SKM-1 (cell line): ENCODE measurements at regions not wholly inside any gene's neighbourhood (a gene's known extent, or its start where the extent isn't known, plus 50 kb on each side); places are given as distances from the start of the nearest gene placed in this dataset.
"Not testable (repeated sequence)": the region's sequence is repeated elsewhere in the genome, so short reads cannot be mapped to it uniquely, and the experiment has no call there.

Experiments used
- DNase-seq: peaks from one replicate; lab custom pipeline; 2025; ENCODE audit not compliant: unreplicated experiment; lab: John Stamatoyannopoulos, UW

DNA sequence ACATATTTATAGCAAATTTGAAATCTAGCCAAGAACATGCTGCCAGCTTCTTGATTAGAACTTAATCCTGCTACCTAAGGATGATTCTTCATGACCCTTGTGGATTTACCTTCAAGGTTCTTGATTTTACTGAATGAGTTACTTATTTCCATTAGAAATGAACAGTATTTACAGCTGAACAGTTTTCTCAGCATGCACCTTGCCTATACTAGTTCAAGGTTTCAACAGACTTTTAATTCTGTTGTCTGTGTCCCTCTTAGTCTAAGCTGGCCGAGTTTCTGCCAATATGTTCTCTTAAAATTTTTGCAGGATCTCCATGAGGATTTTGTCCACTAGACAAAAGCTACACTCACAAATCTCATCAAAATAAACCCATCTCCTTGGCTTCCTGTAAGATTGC, 188.8 kb upstream of the ST8SIA4 start:
- DNase-seq = no peak

DNA sequence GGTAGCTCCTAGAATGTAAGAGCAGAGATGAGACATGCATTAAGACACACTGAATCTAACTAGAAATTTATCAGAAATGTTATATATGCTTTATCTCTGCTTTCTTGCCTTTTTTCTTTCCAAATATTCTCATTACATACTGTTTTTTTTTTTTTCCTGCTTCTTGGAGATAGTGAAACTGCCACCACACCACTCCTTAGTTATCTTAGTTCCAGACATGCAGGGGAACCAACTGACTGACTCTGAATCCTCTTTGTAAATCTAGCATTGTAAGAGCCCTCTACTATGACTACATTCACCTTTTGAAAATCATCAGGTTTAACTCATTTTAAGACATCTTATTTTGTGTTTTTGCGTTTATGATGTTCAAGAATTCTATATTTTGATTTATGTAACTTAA, 181.3 kb upstream of the ST8SIA4 start:
- DNase-seq = no peak

DNA sequence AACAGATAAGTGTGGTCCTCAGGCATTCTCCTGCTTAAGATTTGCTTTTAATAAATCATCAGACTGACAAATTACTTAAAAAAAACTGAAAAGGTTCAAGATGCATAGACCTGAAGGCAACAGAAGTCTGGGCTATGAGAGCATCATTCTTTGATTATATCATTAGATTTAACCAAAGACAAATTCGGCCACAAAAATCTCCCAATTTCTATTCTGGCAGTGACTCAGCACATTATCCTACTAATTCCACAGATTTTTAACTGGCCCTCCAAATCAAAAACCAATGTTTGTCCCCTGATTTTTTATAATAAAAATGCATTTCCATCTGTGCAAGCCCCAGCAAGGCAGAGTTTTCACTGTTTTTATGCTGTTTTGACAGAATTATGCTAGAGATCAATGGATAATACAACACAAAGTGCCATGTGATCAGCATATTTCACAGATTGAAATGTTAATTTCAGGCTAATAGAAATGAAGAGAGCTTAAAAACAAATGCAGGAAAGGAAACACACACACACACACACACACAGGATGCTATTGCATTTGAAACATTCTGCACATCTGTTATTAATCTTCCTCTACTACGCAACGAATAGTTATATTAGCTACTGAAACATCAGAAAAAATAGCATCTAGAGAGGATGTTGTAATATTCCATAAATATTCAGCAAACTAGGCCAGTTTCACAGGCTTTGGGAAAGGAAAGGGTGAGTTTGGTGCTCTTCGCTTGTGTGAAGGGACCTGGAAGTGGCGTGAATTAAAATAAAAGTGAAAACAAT, 177.6 kb upstream of the ST8SIA4 start:
- no peak for DNase-seq

DNA sequence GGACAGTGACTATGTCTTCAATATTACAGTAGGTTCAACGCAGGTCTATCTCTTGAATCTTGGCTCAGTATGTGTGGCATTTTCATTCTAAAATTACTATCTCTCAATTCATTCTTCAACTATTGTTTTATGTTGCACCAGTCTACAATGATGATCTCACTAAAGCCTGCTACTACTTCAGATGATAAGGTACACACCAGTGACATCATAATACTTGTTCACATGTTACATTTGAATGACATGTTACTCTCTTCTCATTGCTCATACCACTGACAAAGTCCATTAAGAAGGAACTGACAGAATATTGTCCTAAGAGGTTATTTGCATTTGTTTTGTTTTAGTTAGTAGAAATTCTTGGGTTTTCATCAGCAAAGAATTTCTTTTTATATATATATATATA, 165.2 kb upstream of the ST8SIA4 start:
- DNase-seq = no peak

DNA sequence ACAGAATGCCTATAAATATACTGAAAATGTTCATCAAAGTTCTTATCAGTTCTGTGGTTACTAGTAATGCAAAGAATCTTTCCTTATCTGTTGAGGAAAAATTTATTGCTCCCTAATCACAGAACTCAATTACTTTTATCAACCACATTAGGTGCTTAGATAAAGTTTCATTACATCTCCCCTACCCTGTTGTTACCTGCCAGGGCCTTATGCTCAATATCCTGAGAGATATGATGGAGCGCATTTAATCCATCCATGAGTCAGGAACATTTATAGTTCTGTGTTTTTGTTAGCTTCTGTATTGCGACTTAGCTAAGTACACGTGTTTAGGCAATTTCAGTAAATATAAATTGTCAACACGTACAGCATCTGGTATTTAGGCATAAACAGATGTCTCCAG, 164.3 kb upstream of the ST8SIA4 start:
- DNase-seq = no peak

DNA sequence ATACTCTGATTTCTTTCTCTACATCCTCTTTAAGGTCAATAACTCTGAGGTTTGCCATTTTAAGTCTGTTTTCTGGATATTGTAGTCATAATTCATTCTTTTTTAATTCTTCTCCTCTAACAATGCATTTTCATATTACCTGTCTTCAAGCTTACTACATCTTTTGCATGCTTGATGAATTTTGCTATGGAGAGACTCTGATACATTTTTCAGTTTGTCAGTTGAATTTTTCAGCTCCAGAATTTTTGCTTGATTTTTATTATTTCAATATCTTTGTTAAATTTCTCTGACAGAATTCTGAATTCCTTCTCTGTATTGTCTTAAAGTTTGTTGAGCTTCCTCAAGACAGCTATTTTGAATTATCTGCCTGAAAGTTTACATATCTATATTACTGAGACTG, 159.8 kb upstream of the ST8SIA4 start:
- no peak for DNase-seq

DNA sequence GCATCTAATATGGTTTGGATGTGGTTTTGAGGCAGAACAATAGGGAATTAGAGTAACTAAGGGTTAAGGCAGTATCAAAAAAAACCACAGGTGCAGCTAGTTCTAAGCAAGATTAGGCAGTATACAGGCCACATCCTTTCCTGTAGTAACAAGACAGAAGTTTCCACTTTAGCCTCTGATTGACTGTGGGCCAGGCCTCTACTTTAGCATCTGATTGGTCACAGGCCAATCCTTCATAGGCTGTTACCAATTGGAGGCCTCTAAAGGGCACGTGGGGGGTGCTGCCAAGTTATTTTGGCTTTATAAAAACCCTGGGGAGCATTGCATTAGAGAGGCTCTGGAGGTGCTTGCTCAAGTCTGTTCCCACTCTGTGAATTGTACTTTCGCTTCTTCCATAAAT, 144.1 kb upstream of the ST8SIA4 start:
- no peak for DNase-seq

DNA sequence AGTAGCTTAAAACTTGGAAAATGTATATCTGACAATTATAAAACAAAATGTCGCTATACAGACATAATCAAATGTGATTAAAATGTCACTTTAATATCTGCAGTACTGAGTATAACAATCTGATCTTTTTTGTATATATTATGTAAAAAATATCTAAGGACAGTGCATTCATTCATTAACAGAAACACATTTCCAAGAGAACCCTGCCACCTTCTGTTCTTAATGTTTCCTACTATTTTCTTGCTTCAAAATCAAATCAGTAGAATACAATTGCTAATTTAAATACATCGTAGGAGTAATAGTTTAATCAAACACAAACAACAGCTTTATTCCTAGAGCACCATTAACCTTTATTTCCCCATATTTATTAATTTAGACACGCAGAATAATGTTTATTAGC, 142.6 kb upstream of the ST8SIA4 start:
- no peak for DNase-seq

DNA sequence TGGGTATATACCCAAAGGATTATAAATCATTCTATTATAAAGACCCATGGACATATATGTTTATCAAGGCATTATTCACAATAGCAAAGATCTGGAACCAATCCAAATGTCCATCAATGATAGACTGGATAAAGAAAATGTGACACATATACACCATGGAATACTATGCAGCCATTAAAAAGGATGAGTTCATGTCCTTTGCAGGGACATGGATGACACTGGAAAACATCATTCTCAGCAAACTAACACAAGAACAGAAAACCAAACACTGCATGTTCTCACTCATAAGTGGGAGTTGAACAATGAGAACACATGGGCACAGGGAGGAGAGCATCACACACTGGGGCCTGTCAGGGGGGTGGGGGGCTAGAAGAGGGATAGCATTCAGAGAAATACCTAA, 136.9 kb upstream of the ST8SIA4 start:
- not testable (repeated sequence) for DNase-seq

DNA sequence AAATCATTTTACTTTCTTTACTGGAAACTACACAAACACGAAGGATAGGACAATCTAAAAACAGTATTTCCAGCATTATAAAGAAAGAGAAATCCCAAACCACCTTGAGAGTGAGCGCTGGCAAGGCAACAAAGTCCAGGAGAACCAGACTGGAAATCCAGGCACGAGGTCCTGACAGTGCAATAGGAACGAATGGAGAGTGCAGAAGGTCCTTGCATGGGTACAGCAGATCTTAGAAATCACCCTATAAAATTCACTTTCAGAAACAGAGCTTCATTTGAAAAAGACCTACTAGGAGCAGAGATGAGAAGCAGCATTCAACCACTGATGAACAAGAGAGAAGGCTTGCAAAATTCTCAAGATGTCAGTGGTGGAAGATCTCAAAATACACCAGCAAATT, 133.7 kb upstream of the ST8SIA4 start:
- no peak for DNase-seq

DNA sequence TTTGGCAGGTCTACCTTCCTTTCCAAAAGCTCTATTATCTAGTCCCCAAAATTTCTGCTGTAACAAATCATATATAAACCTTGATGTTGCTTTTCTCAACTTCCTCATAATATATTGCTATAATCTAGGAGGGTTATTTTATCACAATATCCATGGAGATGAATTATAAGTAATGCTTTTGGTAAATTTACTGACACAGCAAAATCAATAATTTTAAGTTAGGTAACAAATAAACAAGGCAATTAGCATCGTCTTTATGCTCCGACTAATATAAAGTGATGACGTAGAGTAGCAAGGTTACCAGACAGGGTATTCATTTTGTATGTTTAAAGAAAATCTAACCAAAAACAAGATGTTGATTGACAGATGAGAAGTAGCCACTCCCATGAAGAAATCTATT, 132.3 kb upstream of the ST8SIA4 start:
- DNase-seq = no peak

DNA sequence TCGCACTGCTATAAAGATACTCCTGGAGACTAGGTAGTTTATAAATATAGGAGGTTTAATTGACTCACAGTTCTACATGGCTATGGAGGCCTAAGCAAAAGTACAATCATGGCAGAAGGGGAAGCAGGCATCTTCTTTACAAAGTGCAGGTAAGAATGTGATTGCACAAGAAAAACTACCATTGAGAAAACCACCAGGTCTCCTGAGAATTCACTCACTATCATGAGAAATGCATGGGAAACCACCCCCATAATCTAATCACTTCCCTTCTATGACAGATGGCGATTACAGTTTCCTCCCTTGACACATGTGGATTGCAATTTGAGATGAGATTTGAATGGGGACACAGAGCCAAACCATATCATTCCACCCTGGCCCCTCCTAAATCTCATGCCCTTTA, 121.2 kb upstream of the ST8SIA4 start:
- no peak for DNase-seq

DNA sequence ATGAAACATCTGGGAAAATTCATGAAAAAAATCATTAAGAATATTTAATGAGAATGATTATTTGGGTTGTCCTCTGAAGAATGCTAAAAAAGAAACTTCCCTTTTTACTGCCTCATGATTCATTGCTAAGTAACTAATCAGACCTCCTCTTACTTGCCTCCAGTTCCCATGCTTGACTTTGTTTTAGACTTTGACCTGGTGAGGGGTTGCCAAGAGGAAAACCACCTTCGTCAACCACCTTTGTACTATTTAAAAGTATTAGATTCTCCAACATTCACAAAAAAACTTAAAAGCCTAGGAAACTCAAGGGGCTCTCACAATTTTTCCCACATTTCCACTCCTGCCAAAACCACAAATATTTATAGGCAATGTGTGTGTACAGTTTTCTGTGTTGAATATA, 115.2 kb upstream of the ST8SIA4 start:
- DNase-seq = no peak

DNA sequence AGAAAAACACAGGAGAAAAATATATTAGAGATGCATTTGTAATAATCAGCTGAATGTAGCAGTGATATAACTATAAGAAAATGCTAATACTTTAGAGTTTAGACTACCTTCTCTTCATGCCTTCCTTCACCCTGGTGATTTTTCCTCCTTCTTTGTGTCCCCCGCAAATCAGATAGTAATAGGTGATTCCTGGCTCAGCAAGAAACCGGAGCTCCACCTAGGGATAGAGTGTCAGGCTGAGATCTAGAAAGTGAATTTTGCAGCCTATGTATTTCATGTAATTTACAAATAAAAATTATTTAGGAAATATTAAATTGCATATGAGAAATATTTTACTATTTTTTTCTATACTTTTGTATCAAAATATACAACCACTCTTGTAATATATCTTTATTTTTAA, 109.8 kb upstream of the ST8SIA4 start:
- no peak for DNase-seq

DNA sequence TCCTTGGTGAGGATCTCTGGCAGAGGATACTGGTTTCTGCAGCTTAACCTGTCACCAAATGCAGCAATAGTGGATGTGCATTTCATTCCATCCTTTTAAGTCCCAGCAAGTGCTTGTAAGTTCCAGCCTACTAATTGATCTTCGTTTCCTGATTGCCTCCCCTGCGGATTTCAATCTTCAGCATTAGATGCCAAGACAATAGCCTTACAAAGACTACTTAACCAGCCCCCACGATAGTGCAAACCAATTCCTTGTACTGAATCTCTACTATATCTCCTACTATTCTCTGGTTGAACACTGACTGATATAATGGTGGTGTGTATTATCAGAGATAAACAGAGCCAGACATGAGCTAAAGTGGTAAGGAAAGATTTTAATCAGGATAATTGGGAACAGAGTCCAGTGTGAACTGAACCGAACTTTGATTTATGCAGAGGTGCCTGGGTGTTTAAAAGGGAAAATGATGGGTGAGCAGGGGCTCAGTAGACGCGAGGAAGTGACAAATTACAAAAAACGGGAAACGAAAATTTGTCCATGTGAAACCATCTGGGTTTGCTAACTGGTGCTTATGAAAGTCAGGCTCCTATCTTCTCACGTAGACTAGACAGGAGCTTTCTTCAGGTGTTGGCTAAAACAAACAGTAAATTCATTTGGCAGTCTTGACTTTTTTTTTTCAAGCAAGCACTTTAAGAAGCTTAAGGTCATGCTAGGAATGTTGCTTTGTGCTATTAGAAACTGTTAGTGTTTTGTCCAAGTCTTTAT, 106.9 kb upstream of the ST8SIA4 start:
- no peak for DNase-seq

DNA sequence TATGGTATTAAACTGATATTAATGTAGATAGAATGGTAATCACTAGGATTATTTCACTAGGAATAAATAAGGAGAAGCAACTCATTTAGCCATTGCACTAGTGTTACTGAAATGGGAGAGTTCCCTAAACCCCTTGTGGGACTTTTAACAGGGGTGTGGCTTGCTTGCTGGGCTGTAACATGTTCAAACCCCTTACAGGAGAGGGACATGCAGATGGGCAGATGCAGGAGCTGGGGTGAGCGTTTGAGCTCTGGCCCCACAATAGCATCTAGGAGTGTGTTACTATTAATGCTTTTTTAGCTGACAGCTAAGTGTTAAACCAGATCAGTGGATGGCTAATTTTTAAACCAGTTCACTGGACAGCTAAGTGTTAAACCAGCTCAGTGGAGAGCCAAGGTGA, 89.3 kb upstream of the ST8SIA4 start:
- DNase-seq = no peak

DNA sequence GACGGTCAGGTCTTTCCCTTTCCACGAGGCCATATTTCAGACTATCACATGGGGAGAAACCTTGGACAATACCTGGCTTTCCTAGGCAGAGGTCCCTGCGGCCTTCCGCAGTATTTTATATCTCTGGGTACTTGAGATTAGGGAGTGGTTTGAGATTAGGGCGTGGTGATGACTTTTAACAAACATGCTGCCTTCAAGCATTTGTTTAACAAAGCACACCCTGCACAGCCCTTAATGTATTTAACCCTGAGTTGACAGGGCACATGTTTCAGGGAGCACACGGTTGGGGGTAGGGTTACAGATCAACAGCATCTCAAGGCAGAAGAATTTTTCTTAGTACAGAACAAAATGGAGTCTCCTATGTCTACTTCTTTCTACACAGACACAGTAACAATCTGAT, 80.5 kb upstream of the ST8SIA4 start:
- DNase-seq = not testable (repeated sequence)

DNA sequence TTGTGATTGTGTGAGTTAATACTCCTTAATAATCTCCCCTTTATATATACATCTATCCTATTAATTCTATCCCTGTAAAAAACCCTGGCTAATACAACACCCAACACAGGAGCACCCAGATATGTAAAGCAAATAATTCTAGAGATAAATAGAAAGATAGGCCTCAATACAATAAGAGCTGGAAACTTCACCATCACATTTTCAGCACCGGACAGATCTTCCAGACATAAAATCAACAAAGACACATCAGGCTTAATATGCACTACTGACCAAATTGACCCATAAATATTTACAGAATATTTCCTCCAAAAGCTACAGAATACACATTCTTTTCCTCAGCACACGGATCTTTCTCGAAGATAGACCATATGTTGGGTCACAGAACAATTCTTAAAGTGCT, 71.0 kb upstream of the ST8SIA4 start:
- DNase-seq = no peak

DNA sequence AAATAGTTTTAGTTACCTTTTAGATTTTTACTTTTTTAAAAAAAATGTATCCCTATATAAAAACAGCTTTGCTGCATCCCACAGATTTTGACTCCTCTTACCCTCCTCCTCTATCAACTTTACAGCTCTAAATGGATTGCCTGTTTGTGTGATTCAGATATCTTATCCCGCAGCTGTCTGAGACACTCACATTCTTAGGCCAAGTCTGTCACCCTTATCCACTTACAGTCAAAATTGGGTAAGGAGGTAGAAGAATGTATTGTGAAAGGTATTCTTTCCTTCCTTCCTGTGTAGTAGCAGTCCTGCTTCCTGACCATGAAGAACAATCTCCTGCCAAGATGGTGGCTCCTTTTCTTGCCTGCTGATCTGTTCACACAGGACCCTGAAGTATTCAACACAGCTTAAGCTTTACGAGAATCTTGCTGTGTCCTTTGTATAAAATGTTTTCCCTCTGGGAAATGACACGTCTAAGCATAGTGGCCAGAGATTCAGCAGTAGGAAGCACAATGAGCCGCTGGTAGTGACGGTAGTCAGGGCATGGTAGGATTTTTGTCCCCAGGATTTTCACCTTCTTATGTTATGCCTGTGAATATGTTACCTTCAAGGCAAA, 67.7 kb upstream of the ST8SIA4 start:
- DNase-seq = no peak

DNA sequence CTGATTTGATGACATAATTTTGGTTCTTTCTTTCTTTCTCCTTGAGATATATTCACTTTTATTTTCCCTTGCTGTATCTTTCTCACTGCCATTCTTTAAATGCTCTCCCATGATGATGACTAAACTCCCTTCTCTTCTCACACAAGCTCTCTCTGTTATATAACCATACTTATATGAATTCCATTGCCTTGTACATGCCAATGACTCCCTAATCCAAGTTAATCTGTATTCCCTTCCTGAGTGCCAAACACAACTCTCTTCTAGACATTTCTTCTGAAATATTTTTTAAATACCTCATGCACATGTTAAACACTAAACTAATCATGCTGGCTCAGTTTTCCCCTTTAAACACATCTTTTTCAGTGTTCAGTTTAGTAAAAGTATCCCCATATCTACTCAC, 62.2 kb upstream of the ST8SIA4 start:
- DNase-seq = no peak
